ENCODE measurements at regions not wholly inside any gene's neighbourhood (a gene's known extent, or its start where the extent isn't known, plus 50 kb on each side); places are given as distances from the start of the nearest gene placed in this dataset.

DNA sequence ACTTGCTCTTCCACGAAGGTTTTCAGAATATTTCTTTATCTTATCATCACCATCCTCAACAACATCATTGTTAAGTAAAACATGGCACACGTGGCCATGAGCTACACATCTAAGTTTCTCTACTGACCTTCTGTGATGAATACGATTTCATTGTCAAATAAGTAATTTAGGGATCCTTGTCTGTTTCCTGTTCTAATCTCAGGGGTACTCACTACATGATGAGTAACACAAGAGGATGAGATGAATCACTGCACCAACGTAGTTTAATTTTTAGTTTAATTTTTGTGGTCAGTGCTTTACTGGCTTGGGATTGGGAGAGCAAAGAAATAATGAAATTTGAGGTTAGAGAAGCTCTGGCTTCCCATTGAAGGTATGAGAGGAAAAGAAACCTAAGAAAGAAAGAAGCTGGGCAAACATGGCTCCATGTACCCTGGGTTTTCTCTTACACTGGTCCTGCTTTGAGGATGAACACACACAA is 461.9 kb upstream of the KLF6 start:
- Histone ChIP-seq H3K27ac (replicated peaks) (no peak overlapping the region), H3K4me3 (replicated peaks; ENCODE audit: insufficient read depth, low read length) (no peak overlapping the region), H3K27me3 (ENCODE audit: insufficient read depth, poor library complexity, severe bottlenecking) (no peaks in the 10 kb centered on the region)
- TF ChIP-seq, protein P1, sequence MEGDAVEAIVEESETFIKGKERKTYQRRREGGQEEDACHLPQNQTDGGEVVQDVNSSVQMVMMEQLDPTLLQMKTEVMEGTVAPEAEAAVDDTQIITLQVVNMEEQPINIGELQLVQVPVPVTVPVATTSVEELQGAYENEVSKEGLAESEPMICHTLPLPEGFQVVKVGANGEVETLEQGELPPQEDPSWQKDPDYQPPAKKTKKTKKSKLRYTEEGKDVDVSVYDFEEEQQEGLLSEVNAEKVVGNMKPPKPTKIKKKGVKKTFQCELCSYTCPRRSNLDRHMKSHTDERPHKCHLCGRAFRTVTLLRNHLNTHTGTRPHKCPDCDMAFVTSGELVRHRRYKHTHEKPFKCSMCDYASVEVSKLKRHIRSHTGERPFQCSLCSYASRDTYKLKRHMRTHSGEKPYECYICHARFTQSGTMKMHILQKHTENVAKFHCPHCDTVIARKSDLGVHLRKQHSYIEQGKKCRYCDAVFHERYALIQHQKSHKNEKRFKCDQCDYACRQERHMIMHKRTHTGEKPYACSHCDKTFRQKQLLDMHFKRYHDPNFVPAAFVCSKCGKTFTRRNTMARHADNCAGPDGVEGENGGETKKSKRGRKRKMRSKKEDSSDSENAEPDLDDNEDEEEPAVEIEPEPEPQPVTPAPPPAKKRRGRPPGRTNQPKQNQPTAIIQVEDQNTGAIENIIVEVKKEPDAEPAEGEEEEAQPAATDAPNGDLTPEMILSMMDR (IDR thresholded peaks at IDR 0.05; ENCODE audit: insufficient read depth, low read length) = no peak
- no peak for TF ChIP-seq GABPA (IDR thresholded peaks at IDR 0.05; ENCODE audit: low read depth)
- no peak for TF ChIP-seq SPI1 (IDR thresholded peaks at IDR 0.05; ENCODE audit: borderline replicate concordance, low read depth)
- TF ChIP-seq, protein P2, sequence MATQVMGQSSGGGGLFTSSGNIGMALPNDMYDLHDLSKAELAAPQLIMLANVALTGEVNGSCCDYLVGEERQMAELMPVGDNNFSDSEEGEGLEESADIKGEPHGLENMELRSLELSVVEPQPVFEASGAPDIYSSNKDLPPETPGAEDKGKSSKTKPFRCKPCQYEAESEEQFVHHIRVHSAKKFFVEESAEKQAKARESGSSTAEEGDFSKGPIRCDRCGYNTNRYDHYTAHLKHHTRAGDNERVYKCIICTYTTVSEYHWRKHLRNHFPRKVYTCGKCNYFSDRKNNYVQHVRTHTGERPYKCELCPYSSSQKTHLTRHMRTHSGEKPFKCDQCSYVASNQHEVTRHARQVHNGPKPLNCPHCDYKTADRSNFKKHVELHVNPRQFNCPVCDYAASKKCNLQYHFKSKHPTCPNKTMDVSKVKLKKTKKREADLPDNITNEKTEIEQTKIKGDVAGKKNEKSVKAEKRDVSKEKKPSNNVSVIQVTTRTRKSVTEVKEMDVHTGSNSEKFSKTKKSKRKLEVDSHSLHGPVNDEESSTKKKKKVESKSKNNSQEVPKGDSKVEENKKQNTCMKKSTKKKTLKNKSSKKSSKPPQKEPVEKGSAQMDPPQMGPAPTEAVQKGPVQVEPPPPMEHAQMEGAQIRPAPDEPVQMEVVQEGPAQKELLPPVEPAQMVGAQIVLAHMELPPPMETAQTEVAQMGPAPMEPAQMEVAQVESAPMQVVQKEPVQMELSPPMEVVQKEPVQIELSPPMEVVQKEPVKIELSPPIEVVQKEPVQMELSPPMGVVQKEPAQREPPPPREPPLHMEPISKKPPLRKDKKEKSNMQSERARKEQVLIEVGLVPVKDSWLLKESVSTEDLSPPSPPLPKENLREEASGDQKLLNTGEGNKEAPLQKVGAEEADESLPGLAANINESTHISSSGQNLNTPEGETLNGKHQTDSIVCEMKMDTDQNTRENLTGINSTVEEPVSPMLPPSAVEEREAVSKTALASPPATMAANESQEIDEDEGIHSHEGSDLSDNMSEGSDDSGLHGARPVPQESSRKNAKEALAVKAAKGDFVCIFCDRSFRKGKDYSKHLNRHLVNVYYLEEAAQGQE (IDR thresholded peaks at IDR 0.05; ENCODE audit: insufficient replicate concordance, low read depth) = no peak
- no peak for TF ChIP-seq POLR2AphosphoS5 (IDR thresholded peaks at IDR 0.05; ENCODE audit: low read depth)
- no peak for DNase-seq (ENCODE audit: low read depth in 1 of 2, low spot score in 1 of 2)

DNA sequence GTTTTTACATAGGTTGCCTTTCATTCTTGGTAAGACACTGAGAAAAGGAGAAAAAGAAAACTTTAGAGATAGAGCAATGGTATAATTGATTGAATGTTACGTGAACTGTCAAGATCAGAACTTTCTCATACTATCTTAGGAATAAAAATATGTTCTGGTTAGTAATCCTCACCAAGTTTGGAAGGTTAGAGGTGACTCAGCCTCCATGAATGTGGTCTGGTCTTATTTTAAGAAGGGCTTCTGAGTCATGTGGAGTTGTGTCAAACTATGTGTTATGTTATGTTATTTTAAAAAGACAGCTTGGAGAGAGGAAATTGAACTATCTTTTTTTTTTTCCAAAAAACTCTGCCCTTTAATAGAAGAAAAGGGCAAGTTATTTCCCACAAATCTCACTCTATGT is 458.6 kb upstream of the KLF6 start:
- no peak overlapping the region for H3K27ac ChIP-seq (replicated peaks)
- H3K27me3 ChIP-seq (ENCODE audit: insufficient read depth, poor library complexity, severe bottlenecking) = no peaks in the 10 kb centered on the region
- TF ChIP-seq GABPA (IDR thresholded peaks at IDR 0.05; ENCODE audit: low read depth) (no peak), POLR2AphosphoS5 (IDR thresholded peaks at IDR 0.05; ENCODE audit: low read depth) (no peak), SPI1 (IDR thresholded peaks at IDR 0.05; ENCODE audit: borderline replicate concordance, low read depth) (no peak)
- TF ChIP-seq, protein P1 (IDR thresholded peaks at IDR 0.05; ENCODE audit: insufficient read depth, low read length) = no peak
- TF ChIP-seq, protein P2 (IDR thresholded peaks at IDR 0.05; ENCODE audit: insufficient replicate concordance, low read depth) = no peak
- peak in 1 of 2 experiments; percentile 3 for DNase-seq (ENCODE audit: low read depth in 1 of 2, low spot score in 1 of 2)
- H3K4me3 ChIP-seq (replicated peaks; ENCODE audit: insufficient read depth, low read length) = no peak overlapping the region

DNA sequence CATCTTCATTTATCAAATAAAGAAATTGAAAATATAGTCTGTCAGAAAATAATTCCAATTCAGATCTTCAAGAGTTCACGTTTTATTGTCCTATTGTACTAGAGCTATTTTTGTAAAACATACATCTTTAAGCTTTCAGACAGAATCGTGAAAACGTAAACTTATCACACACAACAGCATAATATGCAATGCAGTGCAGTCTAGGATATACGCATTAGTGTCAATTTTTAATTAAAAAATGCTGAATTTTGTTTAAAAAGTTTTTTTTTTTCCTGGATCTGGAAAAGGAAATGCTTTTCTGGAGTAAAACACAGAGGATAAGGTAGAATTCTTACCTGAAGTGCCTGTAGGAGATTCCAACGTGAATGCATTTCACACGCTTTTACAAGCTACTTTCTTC is 458.2 kb upstream of the KLF6 start:
- Histone ChIP-seq H3K27me3 (ENCODE audit: insufficient read depth, poor library complexity, severe bottlenecking) (no peaks in the 10 kb centered on the region), H3K27ac (replicated peaks) (no peak overlapping the region), H3K4me3 (replicated peaks; ENCODE audit: insufficient read depth, low read length) (no peak overlapping the region)
- no peak for TF ChIP-seq GABPA (IDR thresholded peaks at IDR 0.05; ENCODE audit: low read depth)
- no peak for TF ChIP-seq SPI1 (IDR thresholded peaks at IDR 0.05; ENCODE audit: borderline replicate concordance, low read depth)
- TF ChIP-seq, protein P1 (IDR thresholded peaks at IDR 0.05; ENCODE audit: insufficient read depth, low read length) = no peak
- TF ChIP-seq, protein P2 (IDR thresholded peaks at IDR 0.05; ENCODE audit: insufficient replicate concordance, low read depth) = no peak
- TF ChIP-seq POLR2AphosphoS5 (IDR thresholded peaks at IDR 0.05; ENCODE audit: low read depth) = no peak
- DNase-seq (ENCODE audit: low read depth in 1 of 2, low spot score in 1 of 2) = no peak
